B cell (primary cell): ENCODE measurements at regions not wholly inside any gene's neighbourhood (a gene's known extent, or its start where the extent isn't known, plus 50 kb on each side); places are given as distances from the start of the nearest gene placed in this dataset.

Experiments used
- ATAC-seq: fragments of 200-7000 bp; cut with Tn5 transposase; one replicate; pipeline ENCODE4 v1.10.0; 2021; ENCODE audit warnings: low read depth, mild to moderate bottlenecking, moderate number of reproducible peaks, moderate library complexity
- CTCF ChIA-PET: fragments of 350-600 bp; sonication (Branson Sonifier 250); formaldehyde crosslinking; loops from one replicate; lab custom pipeline; 2021; ENCODE audit warnings: antibody characterized with exemption, inconsistent platforms; lab: Charles Lee
- POLR2A ChIA-PET: fragments of 350-600 bp; sonication (Branson Sonifier 250); formaldehyde crosslinking; loops from one replicate; lab custom pipeline; 2021; ENCODE audit warnings: antibody characterized with exemption; lab: Charles Lee
- DNase-seq: peaks from one replicate; pipeline ENCODE4 v3.0.0; 2013
- H2AFZ ChIP-seq: 2 replicates; pipeline ENCODE4 v1.6.1; 2012; ENCODE audit warnings: mild to moderate bottlenecking, low read depth, low read length; ENCODE audit not compliant: insufficient read depth, poor library complexity, severe bottlenecking
- H3K27ac ChIP-seq, 2 donors: 1 replicate in 1 of 2; 2 replicates in 1 of 2; pipeline ENCODE4 v1.5.1; 2012 to 2013; ENCODE audit warnings: low read length in 2 of 2, mild to moderate bottlenecking in 2 of 2, moderate library complexity in 1 of 2
- H3K27me3 ChIP-seq, 4 experiments: fragments of 200-600 bp in 1 of 4; sonication (generic) in 1 of 4; replicated peaks in 1 of 4; 1 replicate in 2 of 4; 2 replicates in 2 of 4; pipeline versions ENCODE4 v1.6.1 to v1.7.0; 2013 to 2016; ENCODE audit warnings: low read length in 3 of 4, mild to moderate bottlenecking in 2 of 4, mixed read lengths in 1 of 4, moderate library complexity in 1 of 4; ENCODE audit not compliant: insufficient read depth in 4 of 4, control insufficient read depth in 3 of 4; ENCODE audit errors: control extremely low read depth in 1 of 4
- H3K36me3 ChIP-seq, 2 experiments: replicated peaks in 1 of 2; 1 replicate in 1 of 2; 2 replicates in 1 of 2; pipeline versions ENCODE4 v1.6.1 to v1.7.1; 2013; ENCODE audit warnings: low read length in 1 of 2; ENCODE audit not compliant: insufficient read depth in 2 of 2, control insufficient read depth in 1 of 2; ENCODE audit errors: control extremely low read depth in 1 of 2, extremely low read depth in 1 of 2
- H3K4me1 ChIP-seq, 2 donors: fragments of 200-600 bp in 1 of 2; sonication (generic) in 1 of 2; 1 replicate in 1 of 2; 2 replicates in 1 of 2; pipeline versions ENCODE4 v1.5.1 to v1.6.1; 2013 to 2017; ENCODE audit warnings: low read length in 2 of 2; ENCODE audit not compliant: control insufficient read depth in 2 of 2, insufficient read depth in 2 of 2
- H3K4me2 ChIP-seq: replicated peaks from 2 replicates; pipeline ENCODE3; 2012; ENCODE audit warnings: mild to moderate bottlenecking, low read depth, low read length; ENCODE audit not compliant: poor library complexity, severe bottlenecking
- H3K4me3 ChIP-seq, 5 experiments: fragments of 200-600 bp in 1 of 5; sonication (generic) in 1 of 5; 1 replicate in 3 of 5; 2 replicates in 2 of 5; pipeline versions ENCODE4 v1.5.1 to v1.7.0; 2011 to 2016; ENCODE audit warnings: low read length in 4 of 5, mild to moderate bottlenecking in 4 of 5, low read depth in 2 of 5, control low read depth in 1 of 5, moderate library complexity in 1 of 5; ENCODE audit not compliant: insufficient read depth in 1 of 5; ENCODE audit errors: control extremely low read depth in 1 of 5, extremely low read depth in 1 of 5
- H3K79me2 ChIP-seq: fragments of 200-600 bp; sonication (generic); one replicate; pipeline ENCODE4 v1.6.0; 2016; ENCODE audit warnings: low read length; ENCODE audit not compliant: control insufficient read depth, insufficient read depth
- H3K9ac ChIP-seq: fragments of 200-600 bp; sonication (generic); 2 replicates; pipeline ENCODE4 v1.6.1; 2017; ENCODE audit warnings: mild to moderate bottlenecking, low read length, moderate library complexity
- H3K9me3 ChIP-seq, 3 donors: one replicate each; pipeline versions ENCODE4 v1.6.1 to v1.7.1; 2013; ENCODE audit warnings: low read length in 2 of 3; ENCODE audit not compliant: control insufficient read depth in 2 of 3, insufficient read depth in 1 of 3; ENCODE audit errors: control extremely low read depth in 1 of 3
- H4K20me1 ChIP-seq: 2 replicates; pipeline ENCODE4 v1.6.0; 2012; ENCODE audit warnings: mild to moderate bottlenecking, low read length; ENCODE audit not compliant: insufficient read depth, control insufficient read depth, poor library complexity, severe bottlenecking
- H3K27ac Mint-ChIP-seq: one replicate; pipeline ENCODE4 v1.8.0; 2021; ENCODE audit warnings: mixed read lengths
- H3K27me3 Mint-ChIP-seq: one replicate; pipeline ENCODE4 v1.8.0; 2021; ENCODE audit warnings: mixed read lengths
- H3K4me1 Mint-ChIP-seq: one replicate; pipeline ENCODE4 v1.8.0; 2021; ENCODE audit warnings: mixed read lengths
- H3K4me3 Mint-ChIP-seq: one replicate; pipeline ENCODE4 v1.8.0; 2021; ENCODE audit warnings: mixed read lengths
- H3K9me3 Mint-ChIP-seq: one replicate; pipeline ENCODE4 v1.8.0; 2022; ENCODE audit warnings: mixed read lengths; ENCODE audit not compliant: insufficient read depth
- EZH2 ChIP-seq: IDR thresholded peaks from 2 replicates; pipeline ENCODE4 v1.6.1; 2012; ENCODE audit warnings: borderline replicate concordance, low read depth, mild to moderate bottlenecking, moderate library complexity, low read length; ENCODE audit not compliant: insufficient read depth, poor library complexity, severe bottlenecking
- WGBS: methylation state at CpG from one replicate; pipeline ENCODE4 v1.1.5; 2013; ENCODE audit warnings: missing lambda C conversion rate; ENCODE audit not compliant: insufficient coverage; 5-methylcytosine and 5-hydroxymethylcytosine counted together
- intact Hi-C: fragments of 100-400 bp; cut with micrococcal nuclease; formaldehyde crosslinking; loops from one replicate; pipeline ENCODE4 v1.10.0; 2022
- TF ChIP-seq, protein P1 (sequence below): fragments of 200-600 bp; IDR thresholded peaks from one replicate; pipeline ENCODE4 v1.8.0; 2022; ENCODE audit warnings: antibody characterized with exemption, mild to moderate bottlenecking

DNA sequence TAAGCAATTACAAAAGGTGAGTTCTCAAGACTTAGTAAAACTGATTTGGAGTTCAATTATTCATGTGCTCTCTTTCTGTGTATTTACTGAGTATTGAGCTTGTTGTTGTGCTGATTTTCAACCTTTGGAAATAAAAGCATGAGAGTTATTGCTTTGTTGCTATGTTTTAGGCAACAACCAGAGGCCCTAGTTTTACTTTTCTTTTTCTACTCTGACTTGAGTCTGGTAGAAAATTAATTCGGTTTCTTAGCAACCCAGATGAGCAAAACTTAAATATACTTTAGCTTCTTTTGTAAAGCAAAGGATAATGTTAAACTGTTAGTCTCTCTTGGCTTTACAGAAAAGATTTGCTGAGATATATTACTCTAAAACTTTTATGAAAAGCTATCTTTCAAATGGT lies 66.4 kb upstream of the SCIN start:
- H3K79me2 ChIP-seq: no peaks in the 10 kb centered on the region
- H3K27ac Mint-ChIP-seq: no peak overlapping the region
- no peaks in the 10 kb centered on the region for H3K36me3 ChIP-seq
- no peaks in the 10 kb centered on the region for H4K20me1 ChIP-seq
- DNase-seq (no peak), ATAC-seq (no peak)
- H3K9me3 Mint-ChIP-seq: no peaks in the 10 kb centered on the region
- H3K9me3 ChIP-seq: no peaks in the 10 kb centered on the region
- no peaks in the 10 kb centered on the region for H3K4me1 ChIP-seq
- H3K27me3 ChIP-seq: no peaks in the 10 kb centered on the region
- no peak overlapping the region for H3K4me2 ChIP-seq
- H3K27me3 Mint-ChIP-seq: no peaks in the 10 kb centered on the region
- H3K4me3 ChIP-seq: no peak overlapping the region
- no peaks in the 10 kb centered on the region for H3K4me1 Mint-ChIP-seq
- H3K27ac ChIP-seq: no peak overlapping the region
- intact Hi-C loops: no loop called here
- CTCF ChIA-PET: no interaction called here
- no peak overlapping the region for H2AFZ ChIP-seq
- no peak overlapping the region for H3K4me3 Mint-ChIP-seq
- WGBS: no CpG with 5 or more reads among the region's 1 CpG
- TF ChIP-seq, protein P1, sequence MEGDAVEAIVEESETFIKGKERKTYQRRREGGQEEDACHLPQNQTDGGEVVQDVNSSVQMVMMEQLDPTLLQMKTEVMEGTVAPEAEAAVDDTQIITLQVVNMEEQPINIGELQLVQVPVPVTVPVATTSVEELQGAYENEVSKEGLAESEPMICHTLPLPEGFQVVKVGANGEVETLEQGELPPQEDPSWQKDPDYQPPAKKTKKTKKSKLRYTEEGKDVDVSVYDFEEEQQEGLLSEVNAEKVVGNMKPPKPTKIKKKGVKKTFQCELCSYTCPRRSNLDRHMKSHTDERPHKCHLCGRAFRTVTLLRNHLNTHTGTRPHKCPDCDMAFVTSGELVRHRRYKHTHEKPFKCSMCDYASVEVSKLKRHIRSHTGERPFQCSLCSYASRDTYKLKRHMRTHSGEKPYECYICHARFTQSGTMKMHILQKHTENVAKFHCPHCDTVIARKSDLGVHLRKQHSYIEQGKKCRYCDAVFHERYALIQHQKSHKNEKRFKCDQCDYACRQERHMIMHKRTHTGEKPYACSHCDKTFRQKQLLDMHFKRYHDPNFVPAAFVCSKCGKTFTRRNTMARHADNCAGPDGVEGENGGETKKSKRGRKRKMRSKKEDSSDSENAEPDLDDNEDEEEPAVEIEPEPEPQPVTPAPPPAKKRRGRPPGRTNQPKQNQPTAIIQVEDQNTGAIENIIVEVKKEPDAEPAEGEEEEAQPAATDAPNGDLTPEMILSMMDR: no peak
- no peak for TF ChIP-seq EZH2
- H3K9ac ChIP-seq: no peak overlapping the region
- POLR2A ChIA-PET: no interaction called here

DNA sequence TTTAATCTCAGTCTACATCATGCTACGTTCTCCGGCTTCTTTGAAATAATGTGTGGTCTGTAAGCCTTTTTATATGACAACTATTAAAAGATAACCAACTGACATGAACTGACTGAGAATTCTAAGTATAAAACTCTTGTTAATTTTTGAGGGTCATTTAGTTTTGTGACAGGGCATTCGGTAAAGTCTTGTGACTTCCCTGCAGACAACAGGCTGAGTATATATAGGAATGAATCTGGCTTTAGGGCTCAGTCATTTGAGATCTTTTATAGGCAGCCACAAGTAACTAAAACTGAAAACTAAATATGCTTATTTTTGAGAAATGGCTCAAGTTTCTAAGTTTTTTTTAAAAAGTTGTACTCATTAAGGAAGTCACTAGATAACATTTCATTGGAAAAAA lies 62.5 kb upstream of the SCIN start:
- Histone ChIP-seq H3K9ac (no peak overlapping the region), H4K20me1 (no peaks in the 10 kb centered on the region), H3K36me3 (no peaks in the 10 kb centered on the region), H3K27ac (no peak overlapping the region), H3K4me3 (no peak overlapping the region), H3K4me1 (no peaks in the 10 kb centered on the region), H3K9me3 (no peaks in the 10 kb centered on the region), H3K4me2 (no peak overlapping the region), H2AFZ (no peak overlapping the region), H3K79me2 (no peaks in the 10 kb centered on the region), H3K27me3 (no peaks in the 10 kb centered on the region)
- ChIA-PET POLR2A (no interaction called here), CTCF (no interaction called here)
- no peaks in the 10 kb centered on the region for H3K27me3 Mint-ChIP-seq
- ATAC-seq (no peak), DNase-seq (no peak)
- no peak overlapping the region for H3K27ac Mint-ChIP-seq
- no peak overlapping the region for H3K4me3 Mint-ChIP-seq
- no peaks in the 10 kb centered on the region for H3K9me3 Mint-ChIP-seq
- intact Hi-C loops: no loop called here
- TF ChIP-seq EZH2: no peak
- TF ChIP-seq, protein P1: no peak
- WGBS: no CpG with 5 or more reads among the region's 3 CpGs
- H3K4me1 Mint-ChIP-seq: no peaks in the 10 kb centered on the region
